AG04450 (cell line): ENCODE measurements at regions not wholly inside any gene's neighbourhood (a gene's known extent, or its start where the extent isn't known, plus 50 kb on each side); places are given as distances from the start of the nearest gene placed in this dataset.

Source experiments
- CTCF ChIA-PET: fragments of 300-600, 350-600 bp; formaldehyde crosslinking; extraction: SDS; loops from one replicate; lab custom pipeline; 2022; ENCODE audit warnings: antibody characterized with exemption, inconsistent platforms; lab: Charles Lee
- POLR2A ChIA-PET: fragments of 350-600 bp; formaldehyde crosslinking; extraction: SDS; loops from one replicate; lab custom pipeline; 2021; ENCODE audit warnings: antibody characterized with exemption, inconsistent platforms; lab: Yijun Ruan, JAX
- DNase-seq: peaks from one replicate; pipeline ENCODE4 v3.0.0-alpha.2; 2011; ENCODE audit warnings: low read depth, low spot score
- H3K27ac ChIP-seq: one replicate; pipeline ENCODE4 v1.5.1; 2012; ENCODE audit warnings: low read depth, low read length, control low read depth
- H3K27me3 ChIP-seq: one replicate; pipeline ENCODE4 v1.6.0; 2012; ENCODE audit warnings: low read length; ENCODE audit not compliant: control insufficient read depth, insufficient read depth
- H3K4me3 ChIP-seq: 2 replicates; pipeline ENCODE4 v1.5.1; 2011; ENCODE audit warnings: mild to moderate bottlenecking, low read depth, low read length, control low read depth
- H3K9me3 ChIP-seq: 2 replicates; pipeline ENCODE4 v1.5.1; 2012; ENCODE audit warnings: low read length; ENCODE audit not compliant: control insufficient read depth, insufficient read depth
- TF ChIP-seq, protein P1 (sequence below): IDR thresholded peaks from 2 replicates; pipeline ENCODE4 v1.5.1; 2011; ENCODE audit warnings: low read depth, low read length, control low read depth, inconsistent platforms

DNA sequence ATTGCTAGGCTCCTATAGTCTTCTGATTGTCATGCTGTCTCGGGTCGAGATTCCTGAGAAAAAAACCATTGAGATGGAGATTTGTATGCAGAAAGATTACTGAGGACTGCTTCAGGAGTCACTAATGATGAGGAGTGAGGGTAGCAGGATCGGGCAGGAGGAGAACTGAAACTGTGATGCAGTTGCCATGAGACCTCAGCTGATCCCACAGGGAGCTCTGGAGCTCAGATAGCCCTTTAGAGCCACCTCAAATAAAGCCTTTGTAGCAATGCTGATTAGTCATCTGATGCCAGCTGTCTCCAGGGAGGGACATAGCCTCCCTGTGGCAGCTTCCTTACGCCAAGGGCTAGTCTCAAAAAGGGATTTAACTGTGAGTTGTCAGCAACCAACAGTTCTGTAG is 256.9 kb downstream of the DMAC1 start:
- DNase-seq, result no peak
- POLR2A ChIA-PET, result no interaction called here
- Histone ChIP-seq H3K4me3 (no peak overlapping the region), H3K27me3 (peaks cover 3% of the 10 kb centered on the region), H3K9me3 (no peaks in the 10 kb centered on the region), H3K27ac (no peak overlapping the region)
- TF ChIP-seq, protein P1, sequence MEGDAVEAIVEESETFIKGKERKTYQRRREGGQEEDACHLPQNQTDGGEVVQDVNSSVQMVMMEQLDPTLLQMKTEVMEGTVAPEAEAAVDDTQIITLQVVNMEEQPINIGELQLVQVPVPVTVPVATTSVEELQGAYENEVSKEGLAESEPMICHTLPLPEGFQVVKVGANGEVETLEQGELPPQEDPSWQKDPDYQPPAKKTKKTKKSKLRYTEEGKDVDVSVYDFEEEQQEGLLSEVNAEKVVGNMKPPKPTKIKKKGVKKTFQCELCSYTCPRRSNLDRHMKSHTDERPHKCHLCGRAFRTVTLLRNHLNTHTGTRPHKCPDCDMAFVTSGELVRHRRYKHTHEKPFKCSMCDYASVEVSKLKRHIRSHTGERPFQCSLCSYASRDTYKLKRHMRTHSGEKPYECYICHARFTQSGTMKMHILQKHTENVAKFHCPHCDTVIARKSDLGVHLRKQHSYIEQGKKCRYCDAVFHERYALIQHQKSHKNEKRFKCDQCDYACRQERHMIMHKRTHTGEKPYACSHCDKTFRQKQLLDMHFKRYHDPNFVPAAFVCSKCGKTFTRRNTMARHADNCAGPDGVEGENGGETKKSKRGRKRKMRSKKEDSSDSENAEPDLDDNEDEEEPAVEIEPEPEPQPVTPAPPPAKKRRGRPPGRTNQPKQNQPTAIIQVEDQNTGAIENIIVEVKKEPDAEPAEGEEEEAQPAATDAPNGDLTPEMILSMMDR, result no peak
- CTCF ChIA-PET, result no interaction called here

DNA sequence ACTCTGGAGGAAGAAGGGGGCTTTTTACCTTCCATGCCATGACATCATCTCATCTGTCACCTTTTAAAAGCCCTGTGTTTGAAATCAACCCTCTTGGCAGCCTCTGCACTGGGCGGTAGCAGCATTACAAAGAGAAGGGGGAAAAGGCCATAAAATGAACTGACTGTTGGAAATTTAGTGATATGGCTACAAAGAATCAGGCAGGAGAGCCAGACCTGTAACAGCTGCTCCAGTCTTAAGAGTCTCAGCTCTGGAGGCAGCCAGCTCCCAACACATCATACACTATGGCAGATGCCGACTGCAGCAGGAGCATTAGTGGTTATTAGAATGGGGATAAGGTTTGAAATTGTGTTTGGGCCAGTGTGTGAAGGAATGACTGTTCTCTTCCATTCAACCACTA is 257.5 kb downstream of the DMAC1 start:
- POLR2A ChIA-PET, result no interaction called here
- H3K27me3 ChIP-seq, result peaks cover 3% of the 10 kb centered on the region
- TF ChIP-seq, protein P1, result no peak
- DNase-seq, result no peak
- CTCF ChIA-PET, result no interaction called here
- H3K27ac ChIP-seq, result no peak overlapping the region
- no peak overlapping the region for H3K4me3 ChIP-seq
- H3K9me3 ChIP-seq, result no peaks in the 10 kb centered on the region

DNA sequence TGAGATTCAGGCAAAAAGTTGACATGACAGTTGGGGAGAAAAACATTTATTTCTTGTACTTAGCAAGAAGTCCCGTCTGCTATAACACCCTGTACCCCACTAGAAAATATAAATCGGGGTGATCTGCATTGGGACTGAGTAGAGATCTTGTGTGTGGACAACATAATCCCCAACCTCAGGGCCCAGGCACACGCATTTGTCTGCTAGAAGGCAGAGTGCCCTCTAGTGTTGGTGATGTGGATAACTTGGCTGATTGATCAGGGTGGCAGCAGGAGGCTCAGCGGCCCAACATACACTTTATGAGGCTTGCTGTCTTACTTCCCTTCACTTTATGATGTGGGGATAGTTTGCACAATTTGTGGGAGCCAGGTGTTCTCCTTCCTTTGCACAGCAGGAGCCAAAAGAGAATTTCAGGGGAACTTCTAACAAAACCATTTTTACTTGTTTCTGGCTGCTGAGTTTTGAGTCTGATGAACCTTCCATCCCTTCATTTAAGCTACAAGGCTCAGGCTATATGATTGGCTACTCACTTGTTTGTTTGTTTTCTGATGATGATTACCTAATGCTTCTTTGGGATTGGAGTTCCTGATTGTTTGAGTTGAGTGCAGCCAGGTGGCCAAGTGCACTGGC is 263.2 kb downstream of the DMAC1 start:
- Histone ChIP-seq H3K4me3 (no peak overlapping the region), H3K27ac (no peak overlapping the region), H3K9me3 (no peaks in the 10 kb centered on the region), H3K27me3 (peaks cover under 1% of the 10 kb centered on the region)
- peak; percentile 15 for DNase-seq
- ChIA-PET POLR2A (no interaction called here), CTCF (interaction anchor here (0.7 to 1.6 kb wide), 7 partner anchors 26 to 709 kb away, joined by 3 to 6 read pairs (median 3); no protein-coding TSS in a partner anchor)
- TF ChIP-seq, protein P1, result peak; percentile 79

DNA sequence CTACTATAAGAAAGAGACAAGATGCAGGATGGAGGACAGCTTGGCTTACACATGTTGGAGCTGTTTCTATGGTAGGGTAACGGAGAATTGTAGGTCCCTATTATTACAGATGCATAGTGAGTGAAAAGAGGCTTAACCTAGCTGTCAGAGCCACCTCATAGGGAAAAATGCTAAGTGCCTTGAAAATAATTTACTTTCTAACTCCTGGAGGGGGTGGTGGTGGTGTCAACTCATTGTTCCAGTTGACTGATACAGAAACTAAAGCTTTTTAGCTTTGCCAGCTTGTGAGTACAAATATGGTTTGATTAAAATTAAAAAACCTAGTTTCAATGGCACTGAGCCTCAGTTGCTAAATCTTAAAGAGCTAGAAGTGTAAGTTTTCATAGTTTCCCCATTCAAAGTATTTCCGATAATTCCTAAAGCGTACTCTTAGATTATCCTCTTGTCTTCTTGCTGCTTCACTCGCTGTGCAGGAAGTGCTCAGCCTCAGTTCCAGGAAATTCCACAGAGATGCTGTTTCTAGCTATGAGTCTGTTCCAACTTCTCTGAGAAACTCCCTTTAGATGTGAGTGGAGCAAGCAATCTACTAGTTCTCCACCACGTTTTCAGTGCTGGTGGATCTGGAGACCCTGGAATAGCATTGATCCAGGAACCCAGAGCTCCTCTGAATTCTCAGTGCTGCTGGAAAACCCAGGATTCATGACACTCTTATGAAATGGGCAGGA is 265.2 kb downstream of the DMAC1 start:
- ChIA-PET CTCF (interaction anchor here (0.8 to 2.2 kb wide), 7 partner anchors 36 to 707 kb away, joined by 3 to 12 read pairs (median 5); no protein-coding TSS in a partner anchor), POLR2A (no interaction called here)
- no peak for DNase-seq
- Histone ChIP-seq H3K9me3 (no peaks in the 10 kb centered on the region), H3K4me3 (no peak overlapping the region), H3K27me3 (no peaks in the 10 kb centered on the region), H3K27ac (no peak overlapping the region)
- TF ChIP-seq, protein P1, result no peak
